PFSK-1 (cell line): ENCODE measurements at regions not wholly inside any gene's neighbourhood (a gene's known extent, or its start where the extent isn't known, plus 50 kb on each side); places are given as distances from the start of the nearest gene placed in this dataset.

Experiments used
- POLR2AphosphoS5 ChIP-seq: IDR thresholded peaks from 2 replicates; pipeline ENCODE4 v1.6.1; 2012; ENCODE audit warnings: low read depth, mild to moderate bottlenecking, control low read depth, low read length, moderate library complexity
- SIN3A ChIP-seq: IDR thresholded peaks from 2 replicates; pipeline ENCODE4 v1.6.1; 2012; ENCODE audit warnings: mild to moderate bottlenecking, low read length, moderate library complexity, borderline replicate concordance; ENCODE audit not compliant: insufficient read depth
- TAF1 ChIP-seq: IDR thresholded peaks from 2 replicates; pipeline ENCODE4 v1.6.1; 2012; ENCODE audit warnings: low read length, control low read depth, borderline replicate concordance; ENCODE audit not compliant: insufficient read depth
- TF ChIP-seq, protein P1 (sequence below), 2 experiments: IDR thresholded peaks; 2 replicates each; pipeline versions ENCODE4 v1.6.1 to v1.8.0; 2011 to 2012; ENCODE audit warnings: low read depth in 2 of 2, low read length in 2 of 2, control low read depth in 1 of 2, inconsistent platforms in 1 of 2, mild to moderate bottlenecking in 1 of 2, moderate library complexity in 1 of 2; ENCODE audit not compliant: insufficient read depth in 1 of 2

DNA sequence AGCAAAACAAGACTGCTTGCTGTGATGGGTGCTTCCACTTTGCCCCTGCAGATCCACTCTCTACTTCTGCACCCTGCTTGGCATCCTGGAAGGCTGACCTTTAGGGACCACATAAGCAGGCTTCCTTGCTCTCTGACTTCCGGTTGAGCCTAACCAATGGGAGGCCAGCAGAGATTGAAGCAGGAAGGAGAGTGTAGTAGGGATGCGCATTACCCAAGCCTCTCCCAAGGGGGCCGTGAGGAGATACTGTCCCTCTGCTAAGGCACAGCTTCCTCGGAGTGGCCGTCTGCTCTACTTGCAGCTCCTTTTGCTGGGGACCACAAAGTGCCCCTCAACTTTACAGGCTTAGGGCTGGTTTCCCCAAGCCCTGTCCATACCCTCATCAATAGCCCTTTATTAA is 624.3 kb upstream of the TENM3 start:
- TF ChIP-seq SIN3A: no peak
- TF ChIP-seq, protein P1, sequence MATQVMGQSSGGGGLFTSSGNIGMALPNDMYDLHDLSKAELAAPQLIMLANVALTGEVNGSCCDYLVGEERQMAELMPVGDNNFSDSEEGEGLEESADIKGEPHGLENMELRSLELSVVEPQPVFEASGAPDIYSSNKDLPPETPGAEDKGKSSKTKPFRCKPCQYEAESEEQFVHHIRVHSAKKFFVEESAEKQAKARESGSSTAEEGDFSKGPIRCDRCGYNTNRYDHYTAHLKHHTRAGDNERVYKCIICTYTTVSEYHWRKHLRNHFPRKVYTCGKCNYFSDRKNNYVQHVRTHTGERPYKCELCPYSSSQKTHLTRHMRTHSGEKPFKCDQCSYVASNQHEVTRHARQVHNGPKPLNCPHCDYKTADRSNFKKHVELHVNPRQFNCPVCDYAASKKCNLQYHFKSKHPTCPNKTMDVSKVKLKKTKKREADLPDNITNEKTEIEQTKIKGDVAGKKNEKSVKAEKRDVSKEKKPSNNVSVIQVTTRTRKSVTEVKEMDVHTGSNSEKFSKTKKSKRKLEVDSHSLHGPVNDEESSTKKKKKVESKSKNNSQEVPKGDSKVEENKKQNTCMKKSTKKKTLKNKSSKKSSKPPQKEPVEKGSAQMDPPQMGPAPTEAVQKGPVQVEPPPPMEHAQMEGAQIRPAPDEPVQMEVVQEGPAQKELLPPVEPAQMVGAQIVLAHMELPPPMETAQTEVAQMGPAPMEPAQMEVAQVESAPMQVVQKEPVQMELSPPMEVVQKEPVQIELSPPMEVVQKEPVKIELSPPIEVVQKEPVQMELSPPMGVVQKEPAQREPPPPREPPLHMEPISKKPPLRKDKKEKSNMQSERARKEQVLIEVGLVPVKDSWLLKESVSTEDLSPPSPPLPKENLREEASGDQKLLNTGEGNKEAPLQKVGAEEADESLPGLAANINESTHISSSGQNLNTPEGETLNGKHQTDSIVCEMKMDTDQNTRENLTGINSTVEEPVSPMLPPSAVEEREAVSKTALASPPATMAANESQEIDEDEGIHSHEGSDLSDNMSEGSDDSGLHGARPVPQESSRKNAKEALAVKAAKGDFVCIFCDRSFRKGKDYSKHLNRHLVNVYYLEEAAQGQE (IDR thresholded peaks at IDR 0.05; ENCODE audit: insufficient read depth in 1 of 2, low read depth in 2 of 2, low read length in 2 of 2): no peak
- no peak for TF ChIP-seq TAF1
- TF ChIP-seq POLR2AphosphoS5: no peak
